Activated T-helper 17 cell treated with anti-CD3 and anti-CD28 coated beads, Interleukin-2, amount 50 U/mL, for 72 hours (primary cell): ENCODE measurements at regions not wholly inside any gene's neighbourhood (a gene's known extent, or its start where the extent isn't known, plus 50 kb on each side); places are given as distances from the start of the nearest gene placed in this dataset.

Source experiments
- ATAC-seq: fragments of 150-1000 bp; cut with Tn5 transposase; replicated peaks from 2 replicates; pipeline ENCODE4 v1.10.0; 2021; ENCODE audit warnings: mild to moderate bottlenecking, moderate library complexity
- H3K27ac Mint-ChIP-seq: one replicate; pipeline ENCODE4 v1.8.0; 2022; ENCODE audit warnings: mixed read lengths
- H3K27me3 Mint-ChIP-seq: one replicate; pipeline ENCODE4 v1.8.0; 2022; ENCODE audit warnings: mixed read lengths
- H3K36me3 Mint-ChIP-seq: one replicate; pipeline ENCODE4 v1.8.0; 2022; ENCODE audit warnings: low read depth, mild to moderate bottlenecking, mixed read lengths
- H3K4me1 Mint-ChIP-seq: one replicate; pipeline ENCODE4 v1.8.0; 2022; ENCODE audit warnings: mixed read lengths
- H3K4me3 Mint-ChIP-seq: one replicate; pipeline ENCODE4 v1.8.0; 2022; ENCODE audit warnings: mild to moderate bottlenecking, mixed read lengths
- H3K9me3 Mint-ChIP-seq: one replicate; pipeline ENCODE4 v1.8.0; 2022; ENCODE audit warnings: mixed read lengths

DNA sequence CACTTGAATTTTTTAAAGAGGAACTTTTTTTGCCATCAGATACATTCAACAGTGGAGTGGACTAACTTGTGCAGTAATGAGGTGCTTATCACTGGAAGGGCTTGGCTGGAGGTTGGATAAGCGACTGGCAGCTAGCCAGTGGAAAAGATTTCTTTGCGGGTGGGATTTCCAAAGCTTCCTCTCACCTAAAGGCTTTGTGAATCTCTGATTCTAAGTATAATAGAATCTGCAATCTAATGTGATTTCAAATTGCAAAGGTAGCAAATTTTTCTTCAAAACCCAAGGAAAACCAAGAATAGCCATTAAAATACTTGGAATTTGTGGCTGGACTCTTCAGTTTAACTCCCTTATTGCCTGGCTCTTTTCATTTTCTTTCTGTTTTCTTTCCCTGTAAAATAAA lies 460.4 kb upstream of the MARCKS start:
- no peak for ATAC-seq
- no peak overlapping the region for H3K4me3 Mint-ChIP-seq
- no peaks in the 10 kb centered on the region for H3K27me3 Mint-ChIP-seq
- H3K9me3 Mint-ChIP-seq = no peaks in the 10 kb centered on the region
- no peaks in the 10 kb centered on the region for H3K36me3 Mint-ChIP-seq
- H3K4me1 Mint-ChIP-seq = no peaks in the 10 kb centered on the region
- H3K27ac Mint-ChIP-seq = no peak overlapping the region

DNA sequence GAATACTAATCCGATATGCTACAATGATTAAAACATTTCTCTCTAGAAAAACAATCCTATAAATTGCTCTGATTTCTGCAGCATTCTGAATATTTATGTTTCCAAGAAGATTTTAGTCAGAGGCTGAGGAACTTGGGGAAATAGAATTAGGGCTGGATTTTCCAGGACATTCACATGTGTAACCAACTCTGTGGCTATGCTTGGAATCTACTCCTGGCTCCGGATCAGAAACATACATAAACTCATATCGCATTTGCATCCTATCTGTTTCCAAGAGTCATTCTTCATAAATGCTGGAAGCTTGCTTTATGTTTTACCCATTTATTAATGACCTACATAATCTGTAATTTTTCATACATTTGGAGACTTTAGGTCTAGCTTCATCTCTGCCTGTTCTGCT lies 459.9 kb upstream of the MARCKS start:
- Mint-ChIP-seq H3K4me1 (no peaks in the 10 kb centered on the region), H3K4me3 (no peak overlapping the region), H3K36me3 (no peaks in the 10 kb centered on the region), H3K27ac (no peak overlapping the region), H3K27me3 (no peaks in the 10 kb centered on the region), H3K9me3 (no peaks in the 10 kb centered on the region)
- no peak for ATAC-seq

DNA sequence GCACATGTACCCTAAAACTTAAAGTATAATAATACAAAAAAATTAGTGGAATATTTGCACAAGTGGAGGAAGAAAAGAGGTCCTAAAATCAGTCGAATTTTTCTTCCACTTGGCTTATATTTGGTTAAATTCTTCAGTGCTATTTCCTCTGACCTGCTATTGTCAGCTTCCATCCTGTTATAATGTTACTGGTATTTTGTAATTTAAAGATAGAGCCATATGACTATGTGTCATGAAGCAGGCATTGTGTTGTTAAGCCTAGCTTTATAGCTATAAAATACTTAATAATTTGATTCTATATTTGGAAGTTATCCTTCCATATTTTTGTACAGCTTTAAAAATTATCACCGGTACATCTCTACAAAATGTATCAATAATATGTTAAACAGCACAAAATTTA lies 455.9 kb upstream of the MARCKS start:
- Mint-ChIP-seq H3K4me3 (no peak overlapping the region), H3K27ac (no peak overlapping the region), H3K27me3 (no peaks in the 10 kb centered on the region), H3K36me3 (no peaks in the 10 kb centered on the region), H3K4me1 (no peaks in the 10 kb centered on the region), H3K9me3 (no peaks in the 10 kb centered on the region)
- no peak for ATAC-seq

DNA sequence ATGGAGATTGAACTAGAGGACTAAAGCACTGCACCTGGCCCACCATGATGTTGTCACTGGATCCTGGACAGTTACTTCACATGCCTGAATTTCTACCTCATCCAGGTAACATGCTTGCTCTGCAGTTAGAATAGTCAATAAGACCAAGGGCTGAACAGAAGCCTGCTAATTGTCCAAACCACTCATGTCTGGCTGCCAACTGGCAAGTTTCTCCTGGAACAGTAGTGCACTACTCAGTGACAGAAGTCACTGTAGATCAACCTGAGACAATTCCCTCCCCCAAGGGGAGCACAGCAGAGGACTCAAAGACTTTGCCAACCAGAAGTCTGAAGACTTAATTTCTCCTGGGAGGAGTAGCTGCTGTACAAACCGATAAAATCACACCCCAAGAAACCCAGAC lies 454.6 kb upstream of the MARCKS start:
- Mint-ChIP-seq H3K36me3 (no peaks in the 10 kb centered on the region), H3K27me3 (no peaks in the 10 kb centered on the region), H3K4me1 (no peaks in the 10 kb centered on the region), H3K4me3 (no peak overlapping the region), H3K9me3 (no peaks in the 10 kb centered on the region), H3K27ac (no peak overlapping the region)
- ATAC-seq = no peak

DNA sequence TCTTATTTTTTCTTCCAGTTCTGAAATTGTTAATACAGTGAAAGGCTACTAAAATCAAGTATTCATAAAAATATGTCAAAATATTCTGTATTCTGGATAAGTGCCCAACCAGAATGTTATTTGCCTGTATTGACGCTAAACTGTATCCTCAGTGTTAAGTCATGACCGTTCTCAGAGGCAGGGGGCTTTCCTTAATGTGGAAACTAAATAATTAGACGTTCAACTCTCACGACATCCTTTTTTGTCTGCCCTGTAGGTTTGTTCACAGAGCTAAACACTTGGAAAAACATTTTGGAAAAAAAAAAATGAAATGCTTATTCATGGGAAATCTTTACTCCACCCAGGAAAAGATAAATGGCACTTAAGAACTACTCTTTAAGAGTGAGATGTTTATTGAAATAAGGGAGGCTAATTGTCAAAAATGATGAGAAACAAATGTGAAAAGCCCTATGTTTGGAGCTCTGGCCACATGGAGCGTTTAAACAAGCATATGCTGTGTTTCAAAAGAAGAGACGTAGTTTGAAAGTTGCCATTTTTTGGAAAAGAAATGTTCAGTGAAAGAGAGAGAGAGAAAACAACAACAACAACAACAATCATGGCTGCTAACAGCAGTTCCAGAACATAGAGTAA lies 453.1 kb upstream of the MARCKS start:
- Mint-ChIP-seq H3K27ac (no peak overlapping the region), H3K9me3 (no peaks in the 10 kb centered on the region), H3K4me3 (no peak overlapping the region), H3K27me3 (no peaks in the 10 kb centered on the region), H3K36me3 (no peaks in the 10 kb centered on the region), H3K4me1 (no peaks in the 10 kb centered on the region)
- no peak for ATAC-seq

DNA sequence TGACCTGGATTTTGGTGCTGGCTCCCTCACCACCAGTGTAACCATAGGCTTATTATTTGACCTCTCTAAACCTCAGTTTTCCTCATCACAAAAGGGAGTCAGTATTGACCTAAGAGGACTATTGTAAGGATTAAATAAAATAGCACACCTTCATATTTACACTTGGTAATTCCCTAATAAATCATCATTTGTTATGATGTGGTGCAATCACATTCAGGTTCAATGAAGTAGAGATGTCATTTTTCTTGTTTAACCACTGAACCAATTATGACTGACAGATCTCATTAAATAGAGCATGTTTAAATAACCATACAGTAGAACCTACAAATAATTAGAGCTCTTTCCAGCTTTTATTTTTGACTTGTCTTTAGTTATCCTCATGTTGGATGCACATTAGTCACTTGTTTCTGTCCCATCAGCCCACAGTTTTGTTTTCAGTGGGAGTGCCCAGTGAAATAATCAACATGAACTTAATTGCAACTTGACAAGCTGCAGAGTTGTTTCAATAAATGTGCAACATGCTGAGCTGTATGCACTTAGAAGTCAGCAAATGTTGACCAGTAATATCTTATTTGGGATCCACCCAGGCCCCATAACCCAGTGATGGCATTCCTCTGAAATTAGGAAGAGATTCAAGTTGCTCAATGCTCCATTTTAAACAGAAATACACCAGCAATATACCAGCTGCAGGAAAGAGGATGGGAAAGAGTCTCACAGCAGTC lies 451.7 kb upstream of the MARCKS start:
- Mint-ChIP-seq H3K36me3 (no peaks in the 10 kb centered on the region), H3K27ac (no peak overlapping the region), H3K9me3 (no peaks in the 10 kb centered on the region), H3K27me3 (no peaks in the 10 kb centered on the region), H3K4me3 (no peak overlapping the region), H3K4me1 (no peaks in the 10 kb centered on the region)
- no peak for ATAC-seq

DNA sequence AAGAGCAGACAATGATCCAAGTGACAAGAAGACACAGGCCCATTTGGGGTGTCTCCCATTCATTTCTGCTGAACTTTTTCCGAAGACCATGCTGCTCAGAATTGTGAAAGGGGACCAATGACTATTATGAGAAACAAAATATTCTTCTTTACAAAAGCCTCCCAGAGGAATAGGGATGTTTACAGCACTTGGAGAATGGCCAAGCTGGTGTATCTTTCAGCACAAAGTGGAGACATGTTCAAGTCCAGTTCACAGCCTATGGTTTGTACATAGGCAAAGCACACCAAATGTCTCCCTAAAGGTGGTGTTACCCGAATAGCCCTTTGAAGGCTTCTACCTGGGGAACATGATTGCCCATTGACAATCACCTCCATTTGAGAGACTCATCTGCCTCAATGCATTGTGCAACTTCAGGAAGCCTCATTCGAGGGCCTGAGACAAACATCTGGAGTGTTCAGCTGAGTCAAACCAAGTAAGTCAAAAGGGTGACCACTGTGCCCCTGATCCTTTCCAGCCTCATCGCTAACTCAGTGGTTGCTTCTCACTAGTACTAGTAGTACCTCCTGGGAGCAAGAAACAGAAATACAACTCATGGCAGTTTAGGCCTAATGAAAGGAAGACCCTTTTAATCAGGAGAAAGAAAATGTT lies 451.0 kb upstream of the MARCKS start:
- Mint-ChIP-seq H3K4me3 (no peak overlapping the region), H3K27ac (no peak overlapping the region), H3K4me1 (no peaks in the 10 kb centered on the region), H3K27me3 (no peaks in the 10 kb centered on the region), H3K9me3 (no peaks in the 10 kb centered on the region), H3K36me3 (no peaks in the 10 kb centered on the region)
- no peak for ATAC-seq

DNA sequence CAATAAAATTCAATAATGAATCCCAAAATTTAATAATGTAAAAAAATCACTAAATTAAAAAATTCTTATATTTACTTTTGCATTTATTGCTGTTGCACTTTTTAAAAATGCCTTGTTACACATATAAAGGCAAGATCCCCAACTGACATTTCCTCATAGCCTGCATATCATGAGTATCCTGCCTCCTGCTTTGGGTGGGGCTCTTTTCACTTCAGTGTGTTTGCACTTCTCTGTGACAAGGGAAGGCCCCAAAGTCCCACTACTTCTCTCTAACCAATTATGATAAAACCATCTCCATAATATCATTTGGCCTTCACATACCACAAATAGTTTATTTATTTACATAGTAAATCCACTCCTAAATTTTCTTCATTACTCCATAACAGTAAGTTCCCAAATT lies 446.1 kb upstream of the MARCKS start:
- no peak for ATAC-seq
- no peaks in the 10 kb centered on the region for H3K27me3 Mint-ChIP-seq
- no peaks in the 10 kb centered on the region for H3K9me3 Mint-ChIP-seq
- no peak overlapping the region for H3K27ac Mint-ChIP-seq
- no peak overlapping the region for H3K4me3 Mint-ChIP-seq
- no peaks in the 10 kb centered on the region for H3K36me3 Mint-ChIP-seq
- H3K4me1 Mint-ChIP-seq = no peaks in the 10 kb centered on the region

DNA sequence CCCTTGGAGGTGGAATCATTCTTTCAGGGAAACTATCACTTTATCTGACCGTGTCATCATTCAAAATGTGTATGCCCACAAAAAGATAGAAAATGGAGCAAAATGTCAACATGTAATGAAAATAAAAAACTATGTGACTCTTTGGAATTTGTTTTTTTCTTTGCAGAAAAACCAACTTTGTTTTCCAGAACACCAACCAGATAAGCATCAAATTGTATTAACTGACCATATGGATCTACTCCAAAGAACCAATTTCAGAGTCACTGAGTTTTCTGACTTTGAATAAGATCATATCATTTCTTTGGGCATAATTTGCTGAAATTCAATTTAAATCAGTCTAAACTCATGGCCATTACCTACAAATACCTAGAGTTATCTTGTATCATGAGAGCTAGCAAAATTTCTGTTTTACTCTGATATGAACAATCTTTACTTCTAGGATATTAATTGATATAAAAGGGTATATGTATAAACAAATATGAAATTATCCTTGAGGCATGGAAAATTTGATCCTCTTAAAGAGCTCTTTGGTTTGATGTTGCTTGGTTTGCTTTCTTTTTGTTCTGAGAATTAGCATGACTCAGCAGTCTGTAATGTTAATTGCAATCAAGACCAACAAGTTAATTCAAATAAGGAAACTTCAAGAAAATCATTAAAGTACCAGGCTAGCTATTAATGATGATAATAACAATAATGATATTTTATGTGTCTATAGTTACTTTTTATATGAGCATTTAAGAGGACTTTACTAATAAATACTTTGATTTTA lies 444.4 kb upstream of the MARCKS start:
- Mint-ChIP-seq H3K27ac (no peak overlapping the region), H3K36me3 (no peaks in the 10 kb centered on the region), H3K4me1 (no peaks in the 10 kb centered on the region), H3K27me3 (no peaks in the 10 kb centered on the region), H3K9me3 (no peaks in the 10 kb centered on the region), H3K4me3 (no peak overlapping the region)
- no peak for ATAC-seq

DNA sequence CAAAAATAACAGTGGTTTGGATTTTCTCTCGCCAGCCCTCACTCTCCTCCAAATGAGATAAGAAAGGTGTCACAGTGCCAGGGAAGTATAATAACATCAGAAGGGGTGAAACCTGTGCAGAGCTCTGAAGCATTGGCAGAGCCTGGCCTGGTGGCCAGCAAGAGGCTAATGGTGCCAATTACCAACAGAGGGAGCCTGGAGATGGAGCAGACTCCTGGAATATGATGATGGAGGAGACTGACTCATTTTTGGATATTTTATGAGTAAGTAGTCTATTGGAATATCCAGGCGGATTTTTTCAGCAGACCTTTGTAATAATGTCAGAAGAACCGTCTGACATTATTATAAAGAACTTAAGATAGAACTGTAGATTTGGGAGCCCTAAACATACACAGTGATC lies 442.6 kb upstream of the MARCKS start:
- no peak for ATAC-seq

DNA sequence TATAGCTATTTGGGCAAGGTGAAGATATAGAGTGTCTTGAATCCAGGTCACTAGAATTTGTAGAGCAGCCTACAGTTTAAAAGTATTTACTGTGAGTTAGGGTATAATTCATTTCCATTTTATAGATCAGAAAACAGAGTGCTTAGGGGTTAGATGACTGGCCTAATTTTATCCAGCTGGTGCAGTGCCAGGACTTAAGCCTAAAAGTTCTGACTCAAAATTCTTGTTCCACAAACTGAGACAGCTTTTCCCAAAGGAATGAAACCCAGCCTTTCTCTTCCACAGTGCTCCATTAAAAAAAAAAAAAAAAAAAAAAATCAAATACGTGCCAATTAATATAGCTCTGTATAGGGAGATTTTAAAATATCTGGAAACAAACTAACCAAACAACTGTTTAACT lies 441.0 kb upstream of the MARCKS start:
- Mint-ChIP-seq H3K36me3 (no peaks in the 10 kb centered on the region), H3K4me1 (no peaks in the 10 kb centered on the region), H3K9me3 (no peaks in the 10 kb centered on the region), H3K4me3 (no peak overlapping the region), H3K27ac (no peak overlapping the region), H3K27me3 (no peaks in the 10 kb centered on the region)
- no peak for ATAC-seq

More for the DNA sequence above, 442.6 kb upstream of the MARCKS start:
- H3K27me3 Mint-ChIP-seq = no peaks in the 10 kb centered on the region
- no peak overlapping the region for H3K4me3 Mint-ChIP-seq
- no peak overlapping the region for H3K27ac Mint-ChIP-seq
- H3K36me3 Mint-ChIP-seq = no peaks in the 10 kb centered on the region
- no peaks in the 10 kb centered on the region for H3K9me3 Mint-ChIP-seq
- no peaks in the 10 kb centered on the region for H3K4me1 Mint-ChIP-seq

DNA sequence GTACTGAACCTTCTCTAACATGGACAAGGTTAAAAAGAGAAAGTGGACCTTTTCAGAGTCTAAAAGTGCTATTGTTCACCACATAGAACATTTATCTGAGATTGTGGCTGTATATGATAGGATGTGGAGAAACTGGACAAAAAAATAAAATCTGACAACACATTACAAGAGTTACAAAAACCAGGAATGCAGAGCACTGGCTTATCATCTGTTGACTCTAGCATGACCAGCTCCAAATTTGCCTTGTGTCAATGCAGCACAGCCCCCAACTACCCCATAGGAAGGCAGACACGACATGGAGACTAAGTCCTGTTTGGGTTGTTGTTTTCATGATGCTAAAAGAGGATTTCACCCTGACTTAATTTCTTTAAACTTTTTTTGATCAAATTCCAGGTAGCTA lies 436.9 kb upstream of the MARCKS start:
- no peaks in the 10 kb centered on the region for H3K9me3 Mint-ChIP-seq
- H3K36me3 Mint-ChIP-seq = no peaks in the 10 kb centered on the region
- no peak for ATAC-seq
- no peak overlapping the region for H3K27ac Mint-ChIP-seq
- H3K4me1 Mint-ChIP-seq = no peaks in the 10 kb centered on the region
- no peak overlapping the region for H3K4me3 Mint-ChIP-seq
- H3K27me3 Mint-ChIP-seq = no peaks in the 10 kb centered on the region

DNA sequence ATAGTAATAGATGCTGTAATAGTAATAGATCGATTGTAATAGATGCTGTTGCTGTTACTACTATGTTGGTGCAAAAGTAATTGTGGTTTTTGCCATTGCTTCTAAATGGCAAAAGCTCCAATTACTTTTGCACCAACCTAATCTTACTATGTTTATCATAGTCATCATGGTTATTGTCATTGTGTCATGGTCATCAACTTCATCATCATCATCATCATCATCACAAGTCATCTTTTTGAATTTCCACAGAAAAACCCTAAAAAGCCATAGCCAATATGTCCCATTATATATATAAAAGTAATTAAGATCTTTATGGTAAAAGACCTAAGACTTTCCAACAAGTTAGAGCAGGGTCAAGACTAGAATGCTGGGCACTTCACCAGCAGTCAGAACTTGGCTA lies 435.1 kb upstream of the MARCKS start:
- Mint-ChIP-seq H3K27ac (no peak overlapping the region), H3K9me3 (no peaks in the 10 kb centered on the region), H3K36me3 (no peaks in the 10 kb centered on the region), H3K4me3 (no peak overlapping the region), H3K27me3 (no peaks in the 10 kb centered on the region), H3K4me1 (no peaks in the 10 kb centered on the region)
- no peak for ATAC-seq

DNA sequence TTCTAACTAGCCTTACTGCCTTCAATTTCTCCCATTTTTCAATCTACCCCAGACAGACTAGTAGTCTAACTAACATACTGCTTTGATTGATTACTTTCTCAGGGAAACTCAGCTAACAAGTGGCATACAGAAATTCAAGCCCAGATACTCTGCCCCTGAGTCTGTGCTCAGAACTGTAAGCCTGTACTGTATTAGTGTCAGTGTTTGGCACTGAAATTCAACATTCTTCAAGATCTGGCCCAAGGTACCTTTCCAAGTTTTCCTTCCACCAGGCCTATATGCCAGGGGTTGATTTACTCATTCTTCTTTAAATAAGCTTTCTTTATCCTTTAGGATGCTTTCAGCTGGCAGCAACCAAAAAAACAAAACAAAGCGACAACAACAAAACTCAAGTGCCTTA lies 433.2 kb upstream of the MARCKS start:
- Mint-ChIP-seq H3K36me3 (no peaks in the 10 kb centered on the region), H3K4me3 (no peak overlapping the region), H3K27ac (no peak overlapping the region), H3K4me1 (no peaks in the 10 kb centered on the region), H3K27me3 (no peaks in the 10 kb centered on the region), H3K9me3 (no peaks in the 10 kb centered on the region)
- ATAC-seq = no peak
